Heart left ventricle (tissue), 16 donors: ENCODE measurements at regions not wholly inside any gene's neighbourhood (a gene's known extent, or its start where the extent isn't known, plus 50 kb on each side); places are given as distances from the start of the nearest gene placed in this dataset.

Source experiments
- ATAC-seq, 4 donors: fragments of 200-7000 bp; cut with Tn5 transposase; one replicate each; pipeline ENCODE4 v1.9.1; 2020 to 2022; ENCODE audit warnings: moderate library complexity in 4 of 4, mild to moderate bottlenecking in 3 of 4, moderate number of reproducible peaks in 1 of 4
- DNase-seq, 5 donors: peaks; one replicate each; pipeline ENCODE4 v3.0.0-alpha.2; 2020
- H3K27ac ChIP-seq, 12 donors: fragments of 200-600 bp; sonication (generic) in 4 of 12; one replicate each; pipeline versions ENCODE4 v1.5.0 to v1.8.0; 2016 to 2022; ENCODE audit warnings: mild to moderate bottlenecking in 2 of 12
- H3K27me3 ChIP-seq, 9 donors: fragments of 200-600 bp; sonication (generic) in 2 of 9; one replicate each; pipeline versions ENCODE4 v1.5.1 to v1.8.0; 2016 to 2022; ENCODE audit warnings: mild to moderate bottlenecking in 3 of 9
- H3K36me3 ChIP-seq, 9 donors: fragments of 200-600 bp; sonication (generic) in 2 of 9; one replicate each; pipeline versions ENCODE4 v1.5.0 to v1.8.0; 2018 to 2022; ENCODE audit warnings: mild to moderate bottlenecking in 2 of 9
- H3K4me1 ChIP-seq, 12 donors: fragments of 200-600 bp; sonication (generic) in 4 of 12; one replicate each; pipeline versions ENCODE4 v1.5.0 to v1.8.0; 2016 to 2022; ENCODE audit warnings: mild to moderate bottlenecking in 3 of 12
- H3K4me3 ChIP-seq, 12 donors: fragments of 200-600 bp; sonication (generic) in 4 of 12; one replicate each; pipeline versions ENCODE4 v1.5.0 to v1.8.0; 2017 to 2022; ENCODE audit warnings: mild to moderate bottlenecking in 9 of 12, moderate library complexity in 4 of 12
- H3K9me3 ChIP-seq, 12 donors: fragments of 200-600 bp; sonication (generic) in 4 of 12; one replicate each; pipeline versions ENCODE4 v1.5.0 to v1.8.0; 2016 to 2022; ENCODE audit warnings: mild to moderate bottlenecking in 1 of 12
- CTCF ChIP-seq, 12 donors: fragments of 200-600 bp; sonication (generic) in 4 of 12; IDR thresholded peaks; one replicate each; pipeline versions ENCODE4 v1.5.0 to v1.8.0; 2018 to 2022; ENCODE audit warnings: antibody characterized with exemption in 12 of 12, mild to moderate bottlenecking in 5 of 12
- POLR2A ChIP-seq, 2 donors: fragments of 450-650 bp; IDR thresholded peaks; one replicate each; pipeline ENCODE4 v1.6.1; 2017; ENCODE audit warnings: antibody characterized with exemption in 2 of 2, mild to moderate bottlenecking in 2 of 2, moderate library complexity in 2 of 2
- WGBS, 4 donors: extraction: QIAGEN DNeasy Blood & Tissue Kit in 2 of 4; methylation state at CpG; one replicate each; pipeline versions ENCODE4 v1.1.5 to v1.1.7; 2013 to 2018; 5-methylcytosine and 5-hydroxymethylcytosine counted together
- intact Hi-C, 10 donors: fragments of 100-400 bp; cut with DNase I; formaldehyde crosslinking; loops; one replicate each; pipeline versions ENCODE4 v1.11.1 to v1.14.2; 2022
- donor health status: ischemic (EF 13 %, LVEDD 7.1; RV severe dilation, severe dysfunction).
- donor health status: healthy with polysubstance abuse.
- donor health status: DM: no; HTN: yes; CAD: no.
- donor health status: DM: no; HTN: no; CAD: no.
- donor health status: ischemic (EF 25% LVEDD 6.9; RV normal size, moderate dysfunction).
- donor health status: ischemic (EF 25% LVEDD 5.7; RV mildly dilated, moderate dysfunction).
- donor health status: healthy.
- donor health status: DM: yes; HTN: yes; CAD: no.
- donor health status: ischemic (EF 35%, LVEDD 5.7; RV mildly dilated, moderate dysfunction).
- donor health status: nonischemic (EF 11% LVEDD 7.7; RV severe dilation, severe dysfunction).
- donor health status: DM: yes; HTN: yes; CAD: no.
- donor health status: PGD.
- donor health status: ischemic (EF 29% LVEDD 5.4; RV normal size, mild dysfunction).
- donor health status: nonischemic (EF 23%, LVEDD 6.1; RV moderate dilation, normal function).

GRCh38 chr11:70620510-70621184 lies 222.3 kb downstream of the CTTN start:
- peaks cover 0 to 13% (median under 1%) of the 10 kb centered on the region in 12 donors for H3K9me3 ChIP-seq
- WGBS, 4 donors, result 88 to 96% (median 91%) methylated on average over 12 of the region's 12 CpGs
- H3K4me3 ChIP-seq, result no peak overlapping the region
- TF ChIP-seq POLR2A (IDR thresholded peaks at IDR 0.05) (no peak), CTCF (IDR thresholded peaks at IDR 0.05) (no peak)
- no peak for ATAC-seq
- peaks cover 0 to 9% (median 0%) of the 10 kb centered on the region in 9 donors for H3K27me3 ChIP-seq
- intact Hi-C loops, result no loop called here
- H3K36me3 ChIP-seq, result no peaks in the 10 kb centered on the region
- H3K27ac ChIP-seq, result no peak overlapping the region
- DNase-seq, result no peak
- H3K4me1 ChIP-seq, result no peaks in the 10 kb centered on the region

- intact Hi-C loops, result no loop called here
- Histone ChIP-seq H3K9me3 (peaks cover 0 to 8% (median 0%) of the 10 kb centered on the region in 12 donors), H3K27ac (no peak overlapping the region), H3K4me1 (no peaks in the 10 kb centered on the region), H3K4me3 (no peak overlapping the region), H3K36me3 (no peaks in the 10 kb centered on the region), H3K27me3 (peaks cover 0 to 9% (median 0%) of the 10 kb centered on the region in 9 donors)
- TF ChIP-seq CTCF (IDR thresholded peaks at IDR 0.05) (no peak), POLR2A (IDR thresholded peaks at IDR 0.05) (no peak)
- DNase-seq (peak in 1 of 5 donors; percentile 24), ATAC-seq (no peak)
- 91 to 96% (median 94%) methylated on average over 6 of the region's 6 CpGs for WGBS, 4 donors
Observed at GRCh38 chr11:70621241-70621640, 222.9 kb downstream of the CTTN start.

- ATAC-seq, result no peak
- Histone ChIP-seq H3K27me3 (peaks cover 0 to 9% (median 0%) of the 10 kb centered on the region in 9 donors), H3K9me3 (peaks cover 0 to 7% (median 0%) of the 10 kb centered on the region in 12 donors), H3K36me3 (no peaks in the 10 kb centered on the region), H3K4me3 (no peak overlapping the region), H3K4me1 (no peaks in the 10 kb centered on the region), H3K27ac (no peak overlapping the region)
- DNase-seq, result peak in 1 of 5 donors; percentile 10
- intact Hi-C loops, result no loop called here
- 89 to 94% (median 92%) methylated on average over 8 to 9 of the region's 9 CpGs for WGBS, 4 donors
- TF ChIP-seq CTCF (IDR thresholded peaks at IDR 0.05) (no peak), POLR2A (IDR thresholded peaks at IDR 0.05) (no peak)
Observed at GRCh38 chr11:70622091-70622490, 223.8 kb downstream of the CTTN start.

GRCh38 chr11:70623906-70624597 lies 225.7 kb downstream of the CTTN start:
- Histone ChIP-seq H3K27me3 (peaks cover 0 to 11% (median 0%) of the 10 kb centered on the region in 9 donors), H3K27ac (no peak overlapping the region), H3K9me3 (peaks cover 0 to 7% (median 0%) of the 10 kb centered on the region in 12 donors), H3K4me3 (no peak overlapping the region), H3K36me3 (no peaks in the 10 kb centered on the region), H3K4me1 (peaks cover 0 to 11% (median 4%) of the 10 kb centered on the region in 12 donors)
- ATAC-seq, result no peak
- 59 to 64% (median 60%) methylated on average over 4 to 9 of the region's 9 CpGs for WGBS, 4 donors
- DNase-seq, result no peak
- intact Hi-C loops, result no loop called here
- TF ChIP-seq POLR2A (IDR thresholded peaks at IDR 0.05) (no peak), CTCF (IDR thresholded peaks at IDR 0.05) (no peak)
